Embryonic facial prominence (tissue), 1 donor: ENCODE measurements at regions not wholly inside any gene's neighbourhood (a gene's known extent, or its start where the extent isn't known, plus 50 kb on each side); places are given as distances from the start of the nearest gene placed in this dataset.

Experiments
- DNase-seq: peaks from one replicate; pipeline ENCODE4 v3.0.0-alpha.2; 2016; ENCODE audit errors: extremely low spot score

DNA sequence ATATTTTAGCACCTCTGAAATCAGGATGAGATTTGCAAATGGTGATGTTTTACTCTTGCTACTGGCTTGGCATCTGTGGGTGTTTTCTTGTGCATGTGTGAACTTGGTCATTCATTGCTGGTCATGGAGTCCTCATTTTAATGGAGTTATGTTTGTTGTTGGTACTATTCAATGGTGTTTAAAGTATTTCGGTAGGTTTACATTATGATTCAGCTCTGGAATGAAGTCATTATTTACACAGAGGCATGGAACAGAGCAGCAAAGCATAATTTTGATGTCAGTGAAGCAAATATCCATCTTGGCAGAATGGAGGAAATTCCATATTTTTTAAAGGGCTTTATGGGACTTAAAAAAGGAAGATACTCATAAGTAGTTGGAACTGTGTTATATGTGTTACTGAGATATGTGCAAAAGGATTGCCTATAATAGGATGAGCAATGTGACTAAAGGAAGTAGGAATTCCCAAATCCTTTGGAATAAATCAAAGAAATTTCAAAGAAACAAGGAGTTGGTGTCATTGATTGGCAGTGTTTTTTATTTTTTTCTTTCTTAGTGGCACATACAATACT, 147.4 kb downstream of the ACTBL2 start:
- no peak for DNase-seq

- DNase-seq, result no peak
Measured at GRCh38 chr5:57334475-57334874, 148.1 kb downstream of the ACTBL2 start.

DNA sequence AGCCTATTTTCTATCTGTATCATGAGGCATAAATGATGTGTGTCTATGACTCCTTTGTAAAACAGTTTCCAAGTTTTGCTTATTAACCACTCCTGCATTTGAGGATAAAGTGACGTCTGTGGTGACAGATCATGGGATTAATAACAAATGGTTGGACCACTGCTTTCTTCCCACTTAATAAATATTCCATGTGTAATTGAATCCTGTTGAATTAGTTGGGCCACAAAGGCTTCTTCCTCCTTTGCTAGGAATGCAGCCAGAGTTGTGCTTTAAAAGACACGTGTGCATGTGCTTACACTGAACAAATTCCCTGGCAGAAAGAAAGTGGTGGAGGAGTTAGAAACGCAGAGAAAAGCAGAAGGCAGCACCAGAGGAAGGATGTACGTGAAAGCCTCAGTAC, 150.2 kb downstream of the ACTBL2 start:
- DNase-seq, result peak; percentile 39

DNA sequence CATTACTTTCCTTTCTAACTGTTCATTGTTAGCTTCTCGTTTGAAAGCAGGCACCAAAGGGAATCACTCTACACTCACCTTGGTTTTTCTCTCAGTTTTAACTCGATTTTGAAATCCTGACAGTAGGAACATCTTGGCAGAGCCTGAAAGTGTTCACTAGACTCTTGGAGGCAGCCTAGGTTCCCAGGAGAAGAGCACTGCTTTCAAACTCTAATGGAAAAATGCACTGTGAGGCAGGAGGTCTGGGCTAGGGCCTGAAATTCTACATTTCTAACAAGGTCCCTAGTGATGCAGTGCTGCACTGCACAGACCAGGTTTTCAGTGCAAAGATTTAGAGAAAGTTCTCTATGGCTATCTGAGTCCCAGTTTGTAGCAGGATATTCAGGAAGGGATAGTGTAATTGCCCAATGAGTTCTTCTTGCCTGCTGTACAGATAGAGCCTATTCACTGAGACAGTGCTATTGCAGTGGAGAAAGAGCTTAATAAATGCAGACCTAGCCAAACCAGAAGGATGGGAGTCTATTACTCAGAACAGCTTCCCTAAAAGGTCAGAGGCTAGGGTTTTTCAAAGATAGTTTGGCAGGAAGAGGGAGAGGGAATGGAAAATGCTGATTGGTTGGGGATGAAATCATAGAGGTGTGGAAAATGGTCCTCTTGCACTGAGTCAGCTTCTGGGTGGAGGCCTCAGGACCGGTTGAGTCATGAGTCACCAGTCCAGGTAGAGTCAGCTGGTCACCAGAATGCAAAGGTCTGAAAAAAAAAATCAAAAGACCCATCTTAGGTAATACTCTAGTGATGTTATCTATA, 153.9 kb downstream of the GPBP1 start:
- no peak for DNase-seq

- peak; percentile 29 for DNase-seq
Measured at GRCh38 chr5:57325678-57326397, 152.0 kb downstream of the GPBP1 start.

DNA sequence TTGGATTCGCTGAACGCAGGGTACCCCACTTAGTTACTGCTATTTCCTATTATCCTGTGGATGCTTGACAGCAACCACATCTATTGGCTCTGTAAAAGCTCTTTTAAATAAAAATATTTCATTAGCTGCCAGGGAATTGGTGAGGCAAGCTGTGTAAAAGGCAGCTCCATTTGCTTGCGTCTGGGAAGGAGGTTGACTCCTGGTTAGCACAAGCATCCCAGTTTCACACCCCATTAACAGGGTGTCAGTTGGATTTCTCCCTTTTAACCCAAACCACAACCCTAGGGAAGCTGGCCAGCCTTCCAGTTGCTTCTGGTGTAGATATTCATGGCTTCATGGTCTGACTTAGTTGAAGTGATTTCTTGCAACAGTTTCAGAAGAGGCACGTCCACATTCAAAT, 151.0 kb downstream of the GPBP1 start:
- no peak for DNase-seq

GRCh38 chr5:57324181-57324580, 150.3 kb downstream of the GPBP1 start:
- DNase-seq, result peak; percentile 73

GRCh38 chr5:57320582-57320981, 146.7 kb downstream of the GPBP1 start:
- no peak for DNase-seq

DNA sequence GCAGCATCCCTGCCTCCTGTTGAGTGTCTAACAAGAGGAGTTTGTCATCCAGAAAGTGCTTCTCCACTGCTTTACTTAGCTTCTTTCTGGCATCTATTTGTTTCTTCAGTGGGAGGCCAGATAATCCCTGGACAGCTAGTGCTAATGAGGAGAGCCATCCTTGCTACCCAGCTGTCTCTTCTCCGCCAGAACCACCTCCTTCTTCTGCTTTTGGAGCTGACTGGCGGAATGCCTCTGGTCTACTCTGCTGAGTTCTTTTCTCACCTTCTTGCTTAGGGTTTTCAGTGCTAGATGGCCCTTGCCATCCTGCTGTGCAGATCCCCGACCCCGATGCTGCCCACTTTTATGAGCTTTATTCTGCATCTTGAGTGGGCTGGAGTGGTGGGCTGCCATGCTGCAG, 145.8 kb downstream of the GPBP1 start:
- no peak for DNase-seq

DNA sequence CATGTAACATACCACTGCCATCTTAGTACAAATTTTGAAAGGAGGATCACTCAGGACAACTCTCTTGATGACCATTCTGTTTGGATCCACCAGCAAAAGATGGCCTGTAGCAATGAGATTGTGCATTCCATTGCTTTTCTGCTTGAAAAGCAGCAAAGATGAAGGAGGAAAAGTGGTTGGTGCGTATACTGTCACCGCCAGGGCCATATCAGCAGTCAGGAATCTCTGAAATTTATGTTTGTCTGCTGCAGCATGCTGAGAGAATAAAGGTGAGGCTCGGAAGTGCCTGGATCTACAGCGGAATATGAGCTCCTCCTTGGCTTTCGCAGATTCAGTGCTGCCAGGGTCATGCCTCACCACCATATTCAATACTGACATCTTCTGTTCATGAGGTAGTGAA, 144.4 kb downstream of the GPBP1 start:
- no peak for DNase-seq

GRCh38 chr5:57317341-57317740, 143.5 kb downstream of the GPBP1 start:
- DNase-seq, result no peak

GRCh38 chr5:57316798-57317327, 143.0 kb downstream of the GPBP1 start:
- DNase-seq, result no peak

DNA sequence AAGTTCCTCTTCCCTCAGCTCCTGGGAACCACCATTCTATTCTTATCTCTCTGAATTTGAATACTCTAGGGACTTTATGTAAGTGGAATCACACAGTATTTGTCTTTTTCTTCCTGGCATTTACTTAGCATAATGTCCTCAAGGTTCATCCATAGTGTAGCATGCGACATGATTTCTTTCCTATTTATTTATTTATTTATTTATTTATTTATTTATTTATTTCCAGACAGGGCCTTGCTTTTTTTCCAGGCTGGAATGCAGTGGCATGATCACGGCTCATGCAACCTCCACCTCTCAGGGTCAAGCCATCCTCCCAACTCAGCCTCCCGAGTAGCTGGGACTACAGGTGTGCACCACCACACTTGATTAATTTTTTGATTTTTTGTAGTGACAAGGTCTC, 142.1 kb downstream of the GPBP1 start:
- no peak for DNase-seq
